Gastrocnemius medialis (tissue), 4 donors: ENCODE measurements at regions not wholly inside any gene's neighbourhood (a gene's known extent, or its start where the extent isn't known, plus 50 kb on each side); places are given as distances from the start of the nearest gene placed in this dataset.

ENCODE experiments used
- POLR2A ChIP-seq, 2 donors: fragments of 450-650 bp; IDR thresholded peaks; one replicate each; pipeline ENCODE4 v1.6.1; 2017; ENCODE audit warnings: antibody characterized with exemption in 2 of 2, mild to moderate bottlenecking in 2 of 2, moderate library complexity in 2 of 2
- TF ChIP-seq, protein P1 (sequence below), 5 experiments: fragments of 450-650 bp in 3 of 5; fragments of 200-600 bp in 2 of 5; sonication (generic) in 2 of 5; IDR thresholded peaks in 4 of 5; conservative IDR thresholded peaks in 1 of 5; 1 replicate in 4 of 5; 2 replicates in 1 of 5; pipeline ENCODE4 v1.5.1; 2016 to 2019; ENCODE audit warnings: antibody characterized with exemption in 5 of 5, mild to moderate bottlenecking in 3 of 5, moderate library complexity in 3 of 5

DNA sequence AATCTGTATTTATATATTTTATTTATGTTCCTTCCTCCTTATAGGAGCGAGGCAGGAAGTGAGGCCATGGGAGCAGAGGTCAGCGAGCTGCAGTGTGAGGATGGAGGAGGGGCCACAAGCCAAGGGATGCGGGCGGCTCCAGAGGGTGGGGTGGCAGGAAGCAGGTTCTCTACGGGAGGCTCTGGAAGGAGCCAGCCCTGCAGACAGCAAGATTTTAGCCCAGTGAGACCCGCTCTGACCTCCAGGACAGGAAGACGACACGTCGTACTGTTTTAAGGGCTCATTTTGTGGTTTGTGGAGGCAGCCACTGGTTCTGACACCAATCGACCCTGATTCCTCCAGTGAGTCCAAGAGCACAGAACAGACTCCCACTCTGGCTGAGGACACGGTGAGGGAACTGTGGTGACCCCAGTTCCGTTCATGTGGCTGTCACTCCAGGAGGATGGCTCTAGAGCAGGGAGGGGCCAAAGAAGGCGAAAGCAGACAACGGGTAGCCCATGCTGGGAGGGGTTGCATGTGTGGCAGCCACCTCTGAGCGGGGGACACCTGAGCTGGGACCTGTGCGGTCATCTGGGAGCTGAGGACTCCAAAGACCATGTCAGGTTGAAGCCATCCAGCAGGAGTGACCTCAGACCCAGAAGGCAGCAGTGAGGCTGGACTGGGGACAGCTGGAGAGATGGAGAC, 100.1 kb upstream of the BHLHE23 start:
- TF ChIP-seq, protein P1, sequence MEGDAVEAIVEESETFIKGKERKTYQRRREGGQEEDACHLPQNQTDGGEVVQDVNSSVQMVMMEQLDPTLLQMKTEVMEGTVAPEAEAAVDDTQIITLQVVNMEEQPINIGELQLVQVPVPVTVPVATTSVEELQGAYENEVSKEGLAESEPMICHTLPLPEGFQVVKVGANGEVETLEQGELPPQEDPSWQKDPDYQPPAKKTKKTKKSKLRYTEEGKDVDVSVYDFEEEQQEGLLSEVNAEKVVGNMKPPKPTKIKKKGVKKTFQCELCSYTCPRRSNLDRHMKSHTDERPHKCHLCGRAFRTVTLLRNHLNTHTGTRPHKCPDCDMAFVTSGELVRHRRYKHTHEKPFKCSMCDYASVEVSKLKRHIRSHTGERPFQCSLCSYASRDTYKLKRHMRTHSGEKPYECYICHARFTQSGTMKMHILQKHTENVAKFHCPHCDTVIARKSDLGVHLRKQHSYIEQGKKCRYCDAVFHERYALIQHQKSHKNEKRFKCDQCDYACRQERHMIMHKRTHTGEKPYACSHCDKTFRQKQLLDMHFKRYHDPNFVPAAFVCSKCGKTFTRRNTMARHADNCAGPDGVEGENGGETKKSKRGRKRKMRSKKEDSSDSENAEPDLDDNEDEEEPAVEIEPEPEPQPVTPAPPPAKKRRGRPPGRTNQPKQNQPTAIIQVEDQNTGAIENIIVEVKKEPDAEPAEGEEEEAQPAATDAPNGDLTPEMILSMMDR (IDR thresholded peaks at IDR 0.05 in 4 of 5, conservative IDR thresholded peaks at IDR 0.05 in 1 of 5), result no peak
- TF ChIP-seq POLR2A (IDR thresholded peaks at IDR 0.05), result no peak
